Activated B cell treated with CpG ODN at 0.5 μM for 24 hours (primary cell): ENCODE measurements at regions not wholly inside any gene's neighbourhood (a gene's known extent, or its start where the extent isn't known, plus 50 kb on each side); places are given as distances from the start of the nearest gene placed in this dataset.

Experiments
- ATAC-seq: fragments of 200-7000 bp; cut with Tn5 transposase; one replicate; pipeline ENCODE4 v1.10.0; 2021; ENCODE audit warnings: low read depth, mild to moderate bottlenecking, moderate library complexity
- CTCF ChIA-PET: fragments of 350-600 bp; sonication (Branson Sonifier 250); formaldehyde crosslinking; loops from one replicate; lab custom pipeline; 2021; ENCODE audit warnings: antibody characterized with exemption; lab: Charles Lee
- POLR2A ChIA-PET: fragments of 350-600 bp; sonication (Branson Sonifier 250); formaldehyde crosslinking; loops from one replicate; lab custom pipeline; 2021; ENCODE audit warnings: antibody characterized with exemption; lab: Charles Lee
- DNase-seq: peaks from one replicate; pipeline ENCODE4 v3.0.0; 2022
- H3K27ac Mint-ChIP-seq: one replicate; pipeline ENCODE4 v1.8.0; 2020; ENCODE audit warnings: mixed read lengths
- H3K27me3 Mint-ChIP-seq: one replicate; pipeline ENCODE4 v1.8.0; 2021; ENCODE audit warnings: mixed read lengths
- H3K36me3 Mint-ChIP-seq: one replicate; pipeline ENCODE4 v1.8.0; 2021; ENCODE audit warnings: low read depth, mixed read lengths
- H3K4me1 Mint-ChIP-seq: one replicate; pipeline ENCODE4 v1.8.0; 2021; ENCODE audit warnings: mixed read lengths
- H3K4me3 Mint-ChIP-seq: one replicate; pipeline ENCODE4 v1.8.0; 2020; ENCODE audit warnings: mild to moderate bottlenecking, mixed read lengths
- H3K9me3 Mint-ChIP-seq: one replicate; pipeline ENCODE4 v1.8.0; 2020; ENCODE audit warnings: mixed read lengths
- intact Hi-C: fragments of 100-400 bp; cut with micrococcal nuclease; formaldehyde crosslinking; loops from one replicate; pipeline ENCODE4 v1.15.1; 2024
- TF ChIP-seq, protein P1 (sequence below): fragments of 200-600 bp; IDR thresholded peaks from one replicate; pipeline ENCODE4 v1.8.0; 2022; ENCODE audit warnings: antibody characterized with exemption, mild to moderate bottlenecking

DNA sequence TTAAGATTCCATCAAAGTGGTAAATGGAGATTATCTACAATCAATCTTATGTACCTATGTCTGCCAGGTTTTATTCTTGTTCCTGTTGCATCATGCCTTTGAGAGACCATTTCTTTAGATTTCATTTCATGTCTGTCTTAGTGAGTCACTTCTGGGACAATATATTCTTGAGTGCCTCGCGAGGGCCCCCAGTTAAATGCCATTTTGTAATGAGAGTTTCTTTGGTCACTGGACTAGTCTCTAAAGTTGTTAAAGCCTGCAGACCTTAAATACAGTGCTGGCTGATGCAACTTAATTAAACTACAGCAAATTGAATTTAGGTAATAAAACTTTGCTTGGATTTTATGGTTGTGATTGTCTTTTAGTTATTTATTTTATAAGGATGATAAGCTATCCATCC is 87.2 kb upstream of the PITX2 start:
- Mint-ChIP-seq H3K9me3 (peaks cover under 1% of the 10 kb centered on the region), H3K27me3 (no peaks in the 10 kb centered on the region), H3K36me3 (no peaks in the 10 kb centered on the region), H3K4me1 (peaks cover 11% of the 10 kb centered on the region), H3K4me3 (no peak overlapping the region), H3K27ac (no peak overlapping the region)
- CTCF ChIA-PET, result no interaction called here
- ATAC-seq (no peak), DNase-seq (no peak)
- intact Hi-C loops, result no loop called here
- POLR2A ChIA-PET, result no interaction called here
- TF ChIP-seq, protein P1, sequence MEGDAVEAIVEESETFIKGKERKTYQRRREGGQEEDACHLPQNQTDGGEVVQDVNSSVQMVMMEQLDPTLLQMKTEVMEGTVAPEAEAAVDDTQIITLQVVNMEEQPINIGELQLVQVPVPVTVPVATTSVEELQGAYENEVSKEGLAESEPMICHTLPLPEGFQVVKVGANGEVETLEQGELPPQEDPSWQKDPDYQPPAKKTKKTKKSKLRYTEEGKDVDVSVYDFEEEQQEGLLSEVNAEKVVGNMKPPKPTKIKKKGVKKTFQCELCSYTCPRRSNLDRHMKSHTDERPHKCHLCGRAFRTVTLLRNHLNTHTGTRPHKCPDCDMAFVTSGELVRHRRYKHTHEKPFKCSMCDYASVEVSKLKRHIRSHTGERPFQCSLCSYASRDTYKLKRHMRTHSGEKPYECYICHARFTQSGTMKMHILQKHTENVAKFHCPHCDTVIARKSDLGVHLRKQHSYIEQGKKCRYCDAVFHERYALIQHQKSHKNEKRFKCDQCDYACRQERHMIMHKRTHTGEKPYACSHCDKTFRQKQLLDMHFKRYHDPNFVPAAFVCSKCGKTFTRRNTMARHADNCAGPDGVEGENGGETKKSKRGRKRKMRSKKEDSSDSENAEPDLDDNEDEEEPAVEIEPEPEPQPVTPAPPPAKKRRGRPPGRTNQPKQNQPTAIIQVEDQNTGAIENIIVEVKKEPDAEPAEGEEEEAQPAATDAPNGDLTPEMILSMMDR, result no peak

DNA sequence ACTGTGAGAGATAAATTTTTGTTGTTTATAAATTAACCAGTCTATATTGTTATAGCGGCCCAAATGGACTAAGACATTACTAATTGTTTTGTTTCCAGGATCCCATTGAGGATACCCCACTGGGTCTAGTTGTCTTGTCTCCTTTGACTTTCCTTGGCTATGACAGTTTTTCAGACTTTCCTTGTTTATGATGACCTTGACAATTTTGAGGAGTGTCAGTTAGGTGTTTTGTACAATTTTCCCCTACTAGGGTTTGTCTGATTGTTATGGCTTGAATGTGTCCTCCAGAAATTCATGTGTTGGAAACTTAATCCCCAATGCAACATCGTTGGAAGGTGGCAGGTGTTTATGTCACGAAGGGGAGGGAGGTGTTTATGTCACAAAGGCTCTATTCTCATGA is 89.6 kb upstream of the PITX2 start:
- no peaks in the 10 kb centered on the region for H3K9me3 Mint-ChIP-seq
- no peaks in the 10 kb centered on the region for H3K36me3 Mint-ChIP-seq
- intact Hi-C loops, result no loop called here
- H3K27ac Mint-ChIP-seq, result no peak overlapping the region
- no peak overlapping the region for H3K4me3 Mint-ChIP-seq
- ATAC-seq, result no peak
- TF ChIP-seq, protein P1, result no peak
- POLR2A ChIA-PET, result no interaction called here
- no peak for DNase-seq
- H3K4me1 Mint-ChIP-seq, result no peaks in the 10 kb centered on the region
- no peaks in the 10 kb centered on the region for H3K27me3 Mint-ChIP-seq
- CTCF ChIA-PET, result no interaction called here

DNA sequence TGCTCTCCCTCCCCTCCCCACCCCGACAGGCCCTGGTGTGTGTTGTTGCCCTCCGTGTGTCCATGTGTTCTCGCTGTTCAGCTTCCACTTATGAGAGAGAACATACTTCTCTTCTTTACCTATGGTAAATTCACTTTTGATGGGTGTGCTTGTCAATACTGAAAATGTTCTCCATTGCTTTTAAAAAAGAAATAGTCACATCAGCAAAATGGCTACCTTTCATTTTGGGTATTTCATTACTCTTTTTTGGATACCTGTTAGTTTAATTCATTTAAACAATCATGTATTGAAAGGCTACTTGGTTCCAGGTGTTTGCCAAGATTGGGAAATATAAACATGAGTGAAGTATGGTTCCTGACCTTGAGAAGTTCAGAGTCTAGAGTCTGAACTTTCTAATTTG is 107.4 kb upstream of the PITX2 start:
- intact Hi-C loops, result no loop called here
- no peaks in the 10 kb centered on the region for H3K9me3 Mint-ChIP-seq
- TF ChIP-seq, protein P1, result no peak
- CTCF ChIA-PET, result no interaction called here
- POLR2A ChIA-PET, result no interaction called here
- H3K36me3 Mint-ChIP-seq, result no peaks in the 10 kb centered on the region
- ATAC-seq (no peak), DNase-seq (no peak)
- no peak overlapping the region for H3K4me3 Mint-ChIP-seq
- H3K4me1 Mint-ChIP-seq, result no peaks in the 10 kb centered on the region
- no peak overlapping the region for H3K27ac Mint-ChIP-seq
- no peaks in the 10 kb centered on the region for H3K27me3 Mint-ChIP-seq

DNA sequence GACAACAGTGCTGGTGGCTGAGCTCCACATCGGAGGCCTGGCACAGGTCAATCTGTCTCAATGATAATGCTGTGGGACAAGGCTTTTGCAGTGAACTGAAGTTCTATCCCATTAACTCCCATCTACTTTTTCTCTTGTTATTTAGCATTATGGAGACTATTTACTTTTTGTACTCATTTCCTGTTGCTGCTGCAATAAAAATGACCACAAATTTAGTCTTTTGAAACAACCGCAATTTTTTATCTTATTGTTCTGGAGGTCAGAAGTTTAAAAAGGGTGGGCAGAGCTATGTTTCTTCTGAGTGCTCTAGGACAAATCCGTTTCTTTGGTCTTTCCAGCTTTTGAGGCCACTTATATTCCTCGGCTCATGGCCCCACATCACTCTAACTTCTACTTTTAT is 111.0 kb upstream of the PITX2 start:
- TF ChIP-seq, protein P1, result no peak
- Mint-ChIP-seq H3K36me3 (no peaks in the 10 kb centered on the region), H3K4me3 (no peak overlapping the region), H3K27me3 (no peaks in the 10 kb centered on the region), H3K9me3 (no peaks in the 10 kb centered on the region), H3K27ac (no peak overlapping the region), H3K4me1 (no peaks in the 10 kb centered on the region)
- ChIA-PET POLR2A (no interaction called here), CTCF (no interaction called here)
- DNase-seq, result no peak
- intact Hi-C loops, result no loop called here
- ATAC-seq, result no peak

DNA sequence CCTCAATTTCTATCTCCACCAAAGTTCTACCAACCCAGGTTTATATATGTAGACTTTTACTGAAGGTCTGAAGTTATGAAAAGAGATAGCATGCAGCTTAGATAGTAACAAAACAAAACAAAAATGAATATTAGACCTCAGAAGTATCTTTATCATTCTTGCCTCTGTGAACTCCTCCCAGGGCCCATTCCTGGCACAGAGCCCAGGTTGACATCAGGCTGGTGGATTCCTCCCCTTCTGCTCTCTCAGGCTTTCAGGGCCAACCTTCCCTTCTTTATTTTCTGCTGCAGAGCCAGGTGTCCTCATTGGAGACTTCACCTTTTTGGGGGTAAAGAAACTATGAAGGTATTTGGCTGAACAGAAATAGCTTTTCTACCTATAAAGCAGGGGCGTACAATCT is 112.8 kb upstream of the PITX2 start:
- TF ChIP-seq, protein P1, result no peak
- no peaks in the 10 kb centered on the region for H3K27me3 Mint-ChIP-seq
- DNase-seq, result no peak
- no peaks in the 10 kb centered on the region for H3K4me1 Mint-ChIP-seq
- ChIA-PET POLR2A (no interaction called here), CTCF (no interaction called here)
- H3K9me3 Mint-ChIP-seq, result no peaks in the 10 kb centered on the region
- H3K4me3 Mint-ChIP-seq, result no peak overlapping the region
- no peak overlapping the region for H3K27ac Mint-ChIP-seq
- no peaks in the 10 kb centered on the region for H3K36me3 Mint-ChIP-seq
- no peak for ATAC-seq
- intact Hi-C loops, result no loop called here
